ENCODE measurements at regions not wholly inside any gene's neighbourhood (a gene's known extent, or its start where the extent isn't known, plus 50 kb on each side); places are given as distances from the start of the nearest gene placed in this dataset.
"Not testable (repeated sequence)": the region's sequence is repeated elsewhere in the genome, so short reads cannot be mapped to it uniquely, and the experiment has no call there.

GRCh38 chr20:11513241-11513745 lies 404.4 kb upstream of the BTBD3 start:
- WGBS (ENCODE audit: insufficient coverage): no CpG with 5 or more reads among the region's 39 CpGs

DNA sequence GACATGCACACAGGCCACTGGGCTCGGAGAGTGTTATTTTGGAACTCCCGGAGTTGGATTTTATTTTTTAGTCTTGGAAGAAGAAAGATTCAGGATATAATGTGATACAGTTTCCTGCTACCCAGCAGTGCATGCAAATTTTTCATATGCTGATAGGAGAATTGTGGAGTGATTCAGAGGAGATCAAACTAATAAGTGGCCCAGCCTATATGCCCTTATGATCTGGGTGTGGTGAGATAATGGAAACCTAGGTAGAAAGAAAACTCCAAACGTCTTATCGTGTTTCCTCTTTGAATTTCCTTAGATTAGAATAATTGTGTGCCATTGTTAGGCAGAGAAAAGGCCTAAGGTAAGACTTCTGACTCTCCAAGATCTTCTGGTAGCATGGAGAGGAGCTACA lies 401.2 kb upstream of the BTBD3 start:
- Histone ChIP-seq H3K9me3 (ENCODE audit: control extremely low read depth in 1 of 5, control insufficient read depth in 4 of 5, insufficient read depth in 2 of 5, low read depth in 1 of 5, low read length in 4 of 5) (no peaks in the 10 kb centered on the region), H3K4me3 (ENCODE audit: control insufficient read depth in 1 of 7, extremely low read depth in 1 of 7, insufficient read depth in 4 of 7, low read depth in 2 of 7, low read length in 6 of 7) (no peak overlapping the region), H3K4me1 (ENCODE audit: control extremely low read depth in 1 of 4, control insufficient read depth in 4 of 4, insufficient read depth in 4 of 4, low read length in 3 of 4) (no peaks in the 10 kb centered on the region), H3K27me3 (replicated peaks in 2 of 5; ENCODE audit: control insufficient read depth in 4 of 5, insufficient read depth in 5 of 5, low read length in 4 of 5) (no peaks in the 10 kb centered on the region), H3K36me3 (ENCODE audit: control insufficient read depth in 4 of 4, insufficient read depth in 4 of 4, low read length in 3 of 4) (no peaks in the 10 kb centered on the region), H3K27ac (ENCODE audit: insufficient read depth in 1 of 2, low read depth in 1 of 2, low read length in 2 of 2, poor library complexity in 1 of 2, severe bottlenecking in 2 of 2) (no peak overlapping the region)
- no peak for DNase-seq
- 93% methylated on average over 2 of the region's 4 CpGs for WGBS (ENCODE audit: insufficient coverage)
- POLR2A ChIA-PET: no interaction called here
- CTCF ChIA-PET: no interaction called here

More at GRCh38 chr20:11513241-11513745, 404.4 kb upstream of the BTBD3 start:
- CTCF ChIA-PET; H3K27ac ChIP-seq (ENCODE audit: insufficient read depth in 1 of 2, low read depth in 1 of 2, low read length in 2 of 2, poor library complexity in 1 of 2, severe bottlenecking in 2 of 2); H3K9me3 ChIP-seq (ENCODE audit: control extremely low read depth in 1 of 5, control insufficient read depth in 4 of 5, insufficient read depth in 2 of 5, low read depth in 1 of 5, low read length in 4 of 5); H3K36me3 ChIP-seq (ENCODE audit: control insufficient read depth in 4 of 4, insufficient read depth in 4 of 4, low read length in 3 of 4); H3K4me1 ChIP-seq (ENCODE audit: control extremely low read depth in 1 of 4, control insufficient read depth in 4 of 4, insufficient read depth in 4 of 4, low read length in 3 of 4); DNase-seq; H3K4me3 ChIP-seq (ENCODE audit: control insufficient read depth in 1 of 7, extremely low read depth in 1 of 7, insufficient read depth in 4 of 7, low read depth in 2 of 7, low read length in 6 of 7); POLR2A ChIA-PET; H3K27me3 ChIP-seq (replicated peaks in 2 of 5; ENCODE audit: control insufficient read depth in 4 of 5, insufficient read depth in 5 of 5, low read length in 4 of 5): not testable (repeated sequence)

GRCh38 chr20:11520596-11520995 lies 397.1 kb upstream of the BTBD3 start:
- POLR2A ChIA-PET: no interaction called here
- no peak overlapping the region for H3K4me3 ChIP-seq (ENCODE audit: control insufficient read depth in 1 of 7, extremely low read depth in 1 of 7, insufficient read depth in 4 of 7, low read depth in 2 of 7, low read length in 6 of 7)
- H3K9me3 ChIP-seq (ENCODE audit: control extremely low read depth in 1 of 5, control insufficient read depth in 4 of 5, insufficient read depth in 2 of 5, low read depth in 1 of 5, low read length in 4 of 5): peaks cover 0 to 9% (median 3%) of the 10 kb centered on the region in 5 experiments
- H3K4me1 ChIP-seq (ENCODE audit: control extremely low read depth in 1 of 4, control insufficient read depth in 4 of 4, insufficient read depth in 4 of 4, low read length in 3 of 4): no peaks in the 10 kb centered on the region
- DNase-seq: no peak
- H3K27me3 ChIP-seq (replicated peaks in 2 of 5; ENCODE audit: control insufficient read depth in 4 of 5, insufficient read depth in 5 of 5, low read length in 4 of 5): no peaks in the 10 kb centered on the region
- WGBS (ENCODE audit: insufficient coverage): no CpG with 5 or more reads among the region's 1 CpG
- CTCF ChIA-PET: interaction anchor here (1.3 kb wide), 1 partner anchor 23 kb away, joined by 6 read pairs; no protein-coding TSS in a partner anchor
- no peak overlapping the region for H3K27ac ChIP-seq (ENCODE audit: insufficient read depth in 1 of 2, low read depth in 1 of 2, low read length in 2 of 2, poor library complexity in 1 of 2, severe bottlenecking in 2 of 2)
- H3K36me3 ChIP-seq (ENCODE audit: control insufficient read depth in 4 of 4, insufficient read depth in 4 of 4, low read length in 3 of 4): no peaks in the 10 kb centered on the region

DNA sequence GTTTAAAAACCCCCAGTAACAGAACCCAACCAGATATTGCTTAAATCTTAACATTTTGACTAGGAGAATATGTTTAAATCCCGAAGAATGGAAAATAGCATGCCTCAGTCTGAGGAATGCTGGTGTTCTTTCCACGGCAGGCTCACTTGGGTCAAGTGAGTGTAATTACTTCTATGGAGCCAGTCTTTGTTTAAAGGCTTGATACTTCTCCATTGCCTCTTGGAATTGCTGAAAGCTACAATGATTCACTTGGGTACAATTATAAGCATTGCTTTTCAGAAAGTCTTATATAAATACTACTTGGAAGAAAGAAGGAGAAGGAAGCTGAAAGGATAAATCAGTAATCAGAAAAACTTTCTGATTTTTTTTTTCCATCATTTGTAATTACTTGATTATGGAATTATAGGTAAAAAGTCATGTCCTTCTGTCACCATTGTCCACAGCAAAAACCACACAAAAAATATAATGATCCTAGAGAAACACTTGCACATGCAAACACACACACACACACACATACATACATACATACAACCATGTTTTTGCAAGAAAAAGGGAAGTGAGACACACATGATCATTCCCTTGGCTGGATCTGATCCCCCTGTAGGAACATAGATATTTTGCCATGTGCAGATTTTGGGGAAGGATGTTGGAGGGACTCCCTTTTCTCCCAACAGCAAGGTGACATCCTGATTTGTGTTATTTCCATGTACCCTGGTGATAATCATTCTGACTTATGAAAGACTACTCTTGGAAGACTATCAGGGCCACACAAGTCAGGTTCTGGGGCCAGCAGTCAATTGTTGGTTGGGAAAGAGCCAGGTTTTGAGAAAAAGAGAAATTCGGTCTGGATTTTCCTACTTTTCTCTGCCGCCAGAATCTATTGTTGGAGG lies 396.0 kb upstream of the BTBD3 start:
- Histone ChIP-seq H3K4me3 (ENCODE audit: control insufficient read depth in 1 of 7, extremely low read depth in 1 of 7, insufficient read depth in 4 of 7, low read depth in 2 of 7, low read length in 6 of 7) (no peak overlapping the region), H3K36me3 (ENCODE audit: control insufficient read depth in 4 of 4, insufficient read depth in 4 of 4, low read length in 3 of 4) (no peaks in the 10 kb centered on the region), H3K4me1 (ENCODE audit: control extremely low read depth in 1 of 4, control insufficient read depth in 4 of 4, insufficient read depth in 4 of 4, low read length in 3 of 4) (no peaks in the 10 kb centered on the region), H3K9me3 (ENCODE audit: control extremely low read depth in 1 of 5, control insufficient read depth in 4 of 5, insufficient read depth in 2 of 5, low read depth in 1 of 5, low read length in 4 of 5) (peaks cover 0 to 9% (median 3%) of the 10 kb centered on the region in 5 experiments), H3K27ac (ENCODE audit: insufficient read depth in 1 of 2, low read depth in 1 of 2, low read length in 2 of 2, poor library complexity in 1 of 2, severe bottlenecking in 2 of 2) (no peak overlapping the region), H3K27me3 (replicated peaks in 2 of 5; ENCODE audit: control insufficient read depth in 4 of 5, insufficient read depth in 5 of 5, low read length in 4 of 5) (no peaks in the 10 kb centered on the region)
- no peak for DNase-seq
- CTCF ChIA-PET: no interaction called here
- POLR2A ChIA-PET: no interaction called here
- WGBS (ENCODE audit: insufficient coverage): 90% methylated on average over 2 of the region's 4 CpGs

DNA sequence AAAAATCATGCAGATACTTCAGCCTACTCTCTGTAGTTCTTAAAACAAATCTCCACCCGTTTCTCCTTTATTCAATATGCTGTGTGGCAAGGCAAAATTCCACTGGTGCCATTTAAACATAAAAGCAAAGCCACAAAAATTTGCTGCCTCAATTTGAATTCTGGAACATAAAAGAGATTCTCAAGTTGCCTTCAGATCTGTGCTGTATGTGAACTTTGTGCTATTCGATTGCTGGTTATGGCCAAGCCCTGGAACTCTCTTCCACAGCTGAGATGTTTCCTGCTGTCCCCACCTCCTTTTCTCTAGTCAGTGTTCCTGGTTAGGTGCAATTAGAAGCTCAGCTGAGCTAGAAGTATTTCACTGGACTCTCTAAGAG lies 395.3 kb upstream of the BTBD3 start:
- CTCF ChIA-PET: no interaction called here
- no peaks in the 10 kb centered on the region for H3K36me3 ChIP-seq (ENCODE audit: control insufficient read depth in 4 of 4, insufficient read depth in 4 of 4, low read length in 3 of 4)
- DNase-seq: no peak
- no peak overlapping the region for H3K27ac ChIP-seq (ENCODE audit: insufficient read depth in 1 of 2, low read depth in 1 of 2, low read length in 2 of 2, poor library complexity in 1 of 2, severe bottlenecking in 2 of 2)
- POLR2A ChIA-PET: no interaction called here
- peaks cover 0 to 9% (median 3%) of the 10 kb centered on the region in 5 experiments for H3K9me3 ChIP-seq (ENCODE audit: control extremely low read depth in 1 of 5, control insufficient read depth in 4 of 5, insufficient read depth in 2 of 5, low read depth in 1 of 5, low read length in 4 of 5)
- H3K4me3 ChIP-seq (ENCODE audit: control insufficient read depth in 1 of 7, extremely low read depth in 1 of 7, insufficient read depth in 4 of 7, low read depth in 2 of 7, low read length in 6 of 7): no peak overlapping the region
- H3K27me3 ChIP-seq (replicated peaks in 2 of 5; ENCODE audit: control insufficient read depth in 4 of 5, insufficient read depth in 5 of 5, low read length in 4 of 5): no peaks in the 10 kb centered on the region
- 88% methylated on average over 1 of the region's 2 CpGs for WGBS (ENCODE audit: insufficient coverage)
- no peaks in the 10 kb centered on the region for H3K4me1 ChIP-seq (ENCODE audit: control extremely low read depth in 1 of 4, control insufficient read depth in 4 of 4, insufficient read depth in 4 of 4, low read length in 3 of 4)

- Histone ChIP-seq H3K27me3 (replicated peaks in 2 of 5; ENCODE audit: control insufficient read depth in 4 of 5, insufficient read depth in 5 of 5, low read length in 4 of 5) (no peaks in the 10 kb centered on the region), H3K36me3 (ENCODE audit: control insufficient read depth in 4 of 4, insufficient read depth in 4 of 4, low read length in 3 of 4) (no peaks in the 10 kb centered on the region), H3K9me3 (ENCODE audit: control extremely low read depth in 1 of 5, control insufficient read depth in 4 of 5, insufficient read depth in 2 of 5, low read depth in 1 of 5, low read length in 4 of 5) (peaks cover under 1 to 15% (median 6%) of the 10 kb centered on the region in 5 experiments), H3K4me3 (ENCODE audit: control insufficient read depth in 1 of 7, extremely low read depth in 1 of 7, insufficient read depth in 4 of 7, low read depth in 2 of 7, low read length in 6 of 7) (no peak overlapping the region), H3K4me1 (ENCODE audit: control extremely low read depth in 1 of 4, control insufficient read depth in 4 of 4, insufficient read depth in 4 of 4, low read length in 3 of 4) (no peaks in the 10 kb centered on the region), H3K27ac (ENCODE audit: insufficient read depth in 1 of 2, low read depth in 1 of 2, low read length in 2 of 2, poor library complexity in 1 of 2, severe bottlenecking in 2 of 2) (no peak overlapping the region)
- CTCF ChIA-PET: no interaction called here
- POLR2A ChIA-PET: interaction anchor here (0.7 kb wide), 1 partner anchor 923 kb away, joined by 3 read pairs; no protein-coding TSS in a partner anchor
- no peak for DNase-seq
- 100% methylated on average over 4 of the region's 4 CpGs for WGBS (ENCODE audit: insufficient coverage)
These were observed 388.6 kb upstream of the BTBD3 start for GRCh38 chr20:11529047-11529446.

- CTCF ChIA-PET: no interaction called here
These were observed 380.7 kb upstream of the BTBD3 start for GRCh38 chr20:11537032-11537431.

More at GRCh38 chr20:11537032-11537431, 380.7 kb upstream of the BTBD3 start:
- H3K4me1 ChIP-seq (ENCODE audit: control extremely low read depth in 1 of 4, control insufficient read depth in 4 of 4, insufficient read depth in 4 of 4, low read length in 3 of 4): no peaks in the 10 kb centered on the region
- H3K27me3 ChIP-seq (replicated peaks in 2 of 5; ENCODE audit: control insufficient read depth in 4 of 5, insufficient read depth in 5 of 5, low read length in 4 of 5): no peaks in the 10 kb centered on the region
- H3K9me3 ChIP-seq (ENCODE audit: control extremely low read depth in 1 of 5, control insufficient read depth in 4 of 5, insufficient read depth in 2 of 5, low read depth in 1 of 5, low read length in 4 of 5): peaks cover 0 to 4% (median 0%) of the 10 kb centered on the region in 5 experiments
- no CpG with 5 or more reads among the region's 2 CpGs for WGBS (ENCODE audit: insufficient coverage)
- no peak for DNase-seq
- no peak overlapping the region for H3K4me3 ChIP-seq (ENCODE audit: control insufficient read depth in 1 of 7, extremely low read depth in 1 of 7, insufficient read depth in 4 of 7, low read depth in 2 of 7, low read length in 6 of 7)
- H3K36me3 ChIP-seq (ENCODE audit: control insufficient read depth in 4 of 4, insufficient read depth in 4 of 4, low read length in 3 of 4): no peaks in the 10 kb centered on the region
- POLR2A ChIA-PET: no interaction called here
- no peak overlapping the region for H3K27ac ChIP-seq (ENCODE audit: insufficient read depth in 1 of 2, low read depth in 1 of 2, low read length in 2 of 2, poor library complexity in 1 of 2, severe bottlenecking in 2 of 2)
